ENCODE measurements at regions not wholly inside any gene's neighbourhood (a gene's known extent, or its start where the extent isn't known, plus 50 kb on each side); places are given as distances from the start of the nearest gene placed in this dataset.

DNA sequence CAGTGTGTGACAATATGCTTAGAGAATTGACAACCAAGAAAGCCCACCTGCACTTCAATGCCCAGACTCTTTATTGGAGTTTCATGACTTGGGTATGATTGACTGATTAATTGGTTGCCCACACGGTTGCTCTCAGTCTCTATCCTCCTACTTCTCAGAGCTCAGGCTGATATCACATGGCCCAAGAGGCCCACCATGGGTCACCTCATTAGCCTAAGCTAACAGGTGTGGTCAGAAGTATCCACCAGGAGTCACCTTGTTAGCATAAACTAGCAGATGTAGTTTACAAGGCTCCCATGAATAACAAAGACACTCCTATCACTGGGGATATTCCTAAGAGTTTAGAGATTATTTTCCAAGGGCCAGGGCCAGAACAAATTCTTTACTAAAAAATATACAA lies 120.2 kb upstream of the MBNL1 start:
- DNase-seq (ENCODE audit: low spot score): no peak
- Histone ChIP-seq H3K27ac (ENCODE audit: low read depth in 1 of 2, low read length in 2 of 2) (no peak overlapping the region), H3K9ac (ENCODE audit: low read depth in 1 of 2, low read length in 2 of 2) (no peak overlapping the region), H3K27me3 (ENCODE audit: control insufficient read depth in 4 of 4, insufficient read depth in 4 of 4, low read length in 3 of 4) (no peaks in the 10 kb centered on the region), H3K9me3 (ENCODE audit: control insufficient read depth in 4 of 4, low read length in 3 of 4) (no peaks in the 10 kb centered on the region), H3K4me1 (ENCODE audit: control insufficient read depth in 4 of 4, insufficient read depth in 4 of 4, low read length in 3 of 4) (no peaks in the 10 kb centered on the region), H3K4me3 (ENCODE audit: low read depth in 1 of 3, low read length in 3 of 3) (no peak overlapping the region), H3K36me3 (ENCODE audit: control insufficient read depth in 4 of 4, insufficient read depth in 3 of 4, low read depth in 1 of 4, low read length in 3 of 4) (no peaks in the 10 kb centered on the region)
- TF ChIP-seq EGR1 (IDR thresholded peaks at IDR 0.05; ENCODE audit: low read depth in 2 of 2): no peak
- TF ChIP-seq HNF4A (conservative IDR thresholded peaks at IDR 0.05): no peak
- WGBS: 77% methylated on average over 1 of the region's 1 CpG

DNA sequence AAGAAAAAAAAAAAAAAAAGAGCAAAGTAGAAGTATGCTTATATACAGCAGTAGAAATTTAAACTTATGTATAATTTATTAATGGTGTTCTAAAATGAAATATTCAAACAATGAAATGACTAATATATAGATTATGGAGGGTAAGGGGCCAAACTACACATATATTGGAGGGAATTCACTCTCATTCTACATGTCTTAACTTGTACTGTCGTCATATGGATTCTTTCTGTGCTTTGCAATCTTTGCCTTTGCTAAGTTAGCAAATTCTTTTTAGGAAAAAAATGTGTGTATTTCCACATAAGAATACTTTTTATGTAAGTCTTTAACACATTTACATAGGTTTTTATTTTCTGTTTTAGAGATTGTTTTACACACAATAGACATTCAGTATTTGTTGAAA lies 118.9 kb upstream of the MBNL1 start:
- H3K9me3 ChIP-seq (ENCODE audit: control insufficient read depth in 4 of 4, low read length in 3 of 4): no peaks in the 10 kb centered on the region
- no peak overlapping the region for H3K4me3 ChIP-seq (ENCODE audit: low read depth in 1 of 3, low read length in 3 of 3)
- no peaks in the 10 kb centered on the region for H3K4me1 ChIP-seq (ENCODE audit: control insufficient read depth in 4 of 4, insufficient read depth in 4 of 4, low read length in 3 of 4)
- H3K9ac ChIP-seq (ENCODE audit: low read depth in 1 of 2, low read length in 2 of 2): no peak overlapping the region
- no peak for DNase-seq (ENCODE audit: low spot score)
- no peak overlapping the region for H3K27ac ChIP-seq (ENCODE audit: low read depth in 1 of 2, low read length in 2 of 2)
- TF ChIP-seq TAF1 (conservative IDR thresholded peaks at IDR 0.05): no peak
- TF ChIP-seq FOXA2 (IDR thresholded peaks at IDR 0.05): no peak
- TF ChIP-seq HNF4A (conservative IDR thresholded peaks at IDR 0.05): no peak
- TF ChIP-seq, protein P1, sequence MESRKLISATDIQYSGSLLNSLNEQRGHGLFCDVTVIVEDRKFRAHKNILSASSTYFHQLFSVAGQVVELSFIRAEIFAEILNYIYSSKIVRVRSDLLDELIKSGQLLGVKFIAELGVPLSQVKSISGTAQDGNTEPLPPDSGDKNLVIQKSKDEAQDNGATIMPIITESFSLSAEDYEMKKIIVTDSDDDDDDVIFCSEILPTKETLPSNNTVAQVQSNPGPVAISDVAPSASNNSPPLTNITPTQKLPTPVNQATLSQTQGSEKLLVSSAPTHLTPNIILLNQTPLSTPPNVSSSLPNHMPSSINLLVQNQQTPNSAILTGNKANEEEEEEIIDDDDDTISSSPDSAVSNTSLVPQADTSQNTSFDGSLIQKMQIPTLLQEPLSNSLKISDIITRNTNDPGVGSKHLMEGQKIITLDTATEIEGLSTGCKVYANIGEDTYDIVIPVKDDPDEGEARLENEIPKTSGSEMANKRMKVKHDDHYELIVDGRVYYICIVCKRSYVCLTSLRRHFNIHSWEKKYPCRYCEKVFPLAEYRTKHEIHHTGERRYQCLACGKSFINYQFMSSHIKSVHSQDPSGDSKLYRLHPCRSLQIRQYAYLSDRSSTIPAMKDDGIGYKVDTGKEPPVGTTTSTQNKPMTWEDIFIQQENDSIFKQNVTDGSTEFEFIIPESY (IDR thresholded peaks at IDR 0.05): no peak
- TF ChIP-seq RAD21 (IDR thresholded peaks at IDR 0.05): no peak
- no peak for TF ChIP-seq FOXA1 (IDR thresholded peaks at IDR 0.05)
- TF ChIP-seq HNF4G (IDR thresholded peaks at IDR 0.05): no peak
- TF ChIP-seq RXRA (IDR thresholded peaks at IDR 0.05): no peak
- TF ChIP-seq, protein P2, sequence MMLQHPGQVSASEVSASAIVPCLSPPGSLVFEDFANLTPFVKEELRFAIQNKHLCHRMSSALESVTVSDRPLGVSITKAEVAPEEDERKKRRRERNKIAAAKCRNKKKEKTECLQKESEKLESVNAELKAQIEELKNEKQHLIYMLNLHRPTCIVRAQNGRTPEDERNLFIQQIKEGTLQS (IDR thresholded peaks at IDR 0.05): no peak
- TF ChIP-seq EGR1 (IDR thresholded peaks at IDR 0.05; ENCODE audit: low read depth in 2 of 2): no peak
- TF ChIP-seq JUND (IDR thresholded peaks at IDR 0.05): no peak
- no peak for TF ChIP-seq NR2F2 (IDR thresholded peaks at IDR 0.05)
- TF ChIP-seq, protein P3, sequence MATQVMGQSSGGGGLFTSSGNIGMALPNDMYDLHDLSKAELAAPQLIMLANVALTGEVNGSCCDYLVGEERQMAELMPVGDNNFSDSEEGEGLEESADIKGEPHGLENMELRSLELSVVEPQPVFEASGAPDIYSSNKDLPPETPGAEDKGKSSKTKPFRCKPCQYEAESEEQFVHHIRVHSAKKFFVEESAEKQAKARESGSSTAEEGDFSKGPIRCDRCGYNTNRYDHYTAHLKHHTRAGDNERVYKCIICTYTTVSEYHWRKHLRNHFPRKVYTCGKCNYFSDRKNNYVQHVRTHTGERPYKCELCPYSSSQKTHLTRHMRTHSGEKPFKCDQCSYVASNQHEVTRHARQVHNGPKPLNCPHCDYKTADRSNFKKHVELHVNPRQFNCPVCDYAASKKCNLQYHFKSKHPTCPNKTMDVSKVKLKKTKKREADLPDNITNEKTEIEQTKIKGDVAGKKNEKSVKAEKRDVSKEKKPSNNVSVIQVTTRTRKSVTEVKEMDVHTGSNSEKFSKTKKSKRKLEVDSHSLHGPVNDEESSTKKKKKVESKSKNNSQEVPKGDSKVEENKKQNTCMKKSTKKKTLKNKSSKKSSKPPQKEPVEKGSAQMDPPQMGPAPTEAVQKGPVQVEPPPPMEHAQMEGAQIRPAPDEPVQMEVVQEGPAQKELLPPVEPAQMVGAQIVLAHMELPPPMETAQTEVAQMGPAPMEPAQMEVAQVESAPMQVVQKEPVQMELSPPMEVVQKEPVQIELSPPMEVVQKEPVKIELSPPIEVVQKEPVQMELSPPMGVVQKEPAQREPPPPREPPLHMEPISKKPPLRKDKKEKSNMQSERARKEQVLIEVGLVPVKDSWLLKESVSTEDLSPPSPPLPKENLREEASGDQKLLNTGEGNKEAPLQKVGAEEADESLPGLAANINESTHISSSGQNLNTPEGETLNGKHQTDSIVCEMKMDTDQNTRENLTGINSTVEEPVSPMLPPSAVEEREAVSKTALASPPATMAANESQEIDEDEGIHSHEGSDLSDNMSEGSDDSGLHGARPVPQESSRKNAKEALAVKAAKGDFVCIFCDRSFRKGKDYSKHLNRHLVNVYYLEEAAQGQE (IDR thresholded peaks at IDR 0.05): no peak
- TF ChIP-seq GABPA (IDR thresholded peaks at IDR 0.05 in 1 of 2, conservative IDR thresholded peaks at IDR 0.05 in 1 of 2): no peak
- no peak for TF ChIP-seq YY1 (IDR thresholded peaks at IDR 0.05)
- TF ChIP-seq, protein P4, sequence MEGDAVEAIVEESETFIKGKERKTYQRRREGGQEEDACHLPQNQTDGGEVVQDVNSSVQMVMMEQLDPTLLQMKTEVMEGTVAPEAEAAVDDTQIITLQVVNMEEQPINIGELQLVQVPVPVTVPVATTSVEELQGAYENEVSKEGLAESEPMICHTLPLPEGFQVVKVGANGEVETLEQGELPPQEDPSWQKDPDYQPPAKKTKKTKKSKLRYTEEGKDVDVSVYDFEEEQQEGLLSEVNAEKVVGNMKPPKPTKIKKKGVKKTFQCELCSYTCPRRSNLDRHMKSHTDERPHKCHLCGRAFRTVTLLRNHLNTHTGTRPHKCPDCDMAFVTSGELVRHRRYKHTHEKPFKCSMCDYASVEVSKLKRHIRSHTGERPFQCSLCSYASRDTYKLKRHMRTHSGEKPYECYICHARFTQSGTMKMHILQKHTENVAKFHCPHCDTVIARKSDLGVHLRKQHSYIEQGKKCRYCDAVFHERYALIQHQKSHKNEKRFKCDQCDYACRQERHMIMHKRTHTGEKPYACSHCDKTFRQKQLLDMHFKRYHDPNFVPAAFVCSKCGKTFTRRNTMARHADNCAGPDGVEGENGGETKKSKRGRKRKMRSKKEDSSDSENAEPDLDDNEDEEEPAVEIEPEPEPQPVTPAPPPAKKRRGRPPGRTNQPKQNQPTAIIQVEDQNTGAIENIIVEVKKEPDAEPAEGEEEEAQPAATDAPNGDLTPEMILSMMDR (IDR thresholded peaks at IDR 0.05; ENCODE audit: low read depth, low read length, missing input control): no peak
- TF ChIP-seq SP1 (IDR thresholded peaks at IDR 0.05): no peak
- TF ChIP-seq, protein P5, sequence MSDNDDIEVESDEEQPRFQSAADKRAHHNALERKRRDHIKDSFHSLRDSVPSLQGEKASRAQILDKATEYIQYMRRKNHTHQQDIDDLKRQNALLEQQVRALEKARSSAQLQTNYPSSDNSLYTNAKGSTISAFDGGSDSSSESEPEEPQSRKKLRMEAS (IDR thresholded peaks at IDR 0.05): no peak
- WGBS: 96% methylated on average over 1 of the region's 1 CpG
- H3K36me3 ChIP-seq (ENCODE audit: control insufficient read depth in 4 of 4, insufficient read depth in 3 of 4, low read depth in 1 of 4, low read length in 3 of 4): no peaks in the 10 kb centered on the region
- no peaks in the 10 kb centered on the region for H3K27me3 ChIP-seq (ENCODE audit: control insufficient read depth in 4 of 4, insufficient read depth in 4 of 4, low read length in 3 of 4)
